ENCODE measurements at regions not wholly inside any gene's neighbourhood (a gene's known extent, or its start where the extent isn't known, plus 50 kb on each side); places are given as distances from the start of the nearest gene placed in this dataset.

DNA sequence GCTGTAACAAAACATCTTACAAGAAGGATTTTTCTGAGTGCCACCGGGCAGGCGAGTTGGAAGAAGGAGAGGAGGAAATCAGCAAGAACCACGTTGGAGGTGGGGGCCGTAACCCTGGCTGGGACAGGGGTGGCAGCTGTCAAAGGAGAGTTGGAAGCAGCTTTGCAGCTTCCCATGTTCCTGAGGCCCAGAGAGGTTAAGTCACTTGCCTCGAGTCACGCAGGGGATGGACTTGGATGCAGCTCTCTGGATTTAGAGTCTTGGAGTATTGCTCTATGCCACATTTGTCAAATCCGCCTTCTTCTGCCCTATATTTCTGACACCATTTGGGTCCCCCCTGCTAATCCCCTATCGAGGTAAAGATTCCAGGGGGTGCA lies 83.0 kb upstream of the CIBAR2 start:
- TF ChIP-seq, protein P1, sequence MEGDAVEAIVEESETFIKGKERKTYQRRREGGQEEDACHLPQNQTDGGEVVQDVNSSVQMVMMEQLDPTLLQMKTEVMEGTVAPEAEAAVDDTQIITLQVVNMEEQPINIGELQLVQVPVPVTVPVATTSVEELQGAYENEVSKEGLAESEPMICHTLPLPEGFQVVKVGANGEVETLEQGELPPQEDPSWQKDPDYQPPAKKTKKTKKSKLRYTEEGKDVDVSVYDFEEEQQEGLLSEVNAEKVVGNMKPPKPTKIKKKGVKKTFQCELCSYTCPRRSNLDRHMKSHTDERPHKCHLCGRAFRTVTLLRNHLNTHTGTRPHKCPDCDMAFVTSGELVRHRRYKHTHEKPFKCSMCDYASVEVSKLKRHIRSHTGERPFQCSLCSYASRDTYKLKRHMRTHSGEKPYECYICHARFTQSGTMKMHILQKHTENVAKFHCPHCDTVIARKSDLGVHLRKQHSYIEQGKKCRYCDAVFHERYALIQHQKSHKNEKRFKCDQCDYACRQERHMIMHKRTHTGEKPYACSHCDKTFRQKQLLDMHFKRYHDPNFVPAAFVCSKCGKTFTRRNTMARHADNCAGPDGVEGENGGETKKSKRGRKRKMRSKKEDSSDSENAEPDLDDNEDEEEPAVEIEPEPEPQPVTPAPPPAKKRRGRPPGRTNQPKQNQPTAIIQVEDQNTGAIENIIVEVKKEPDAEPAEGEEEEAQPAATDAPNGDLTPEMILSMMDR (IDR thresholded peaks at IDR 0.05): no peak
- TF ChIP-seq POLR2A (IDR thresholded peaks at IDR 0.05): no peak
- TF ChIP-seq POLR2AphosphoS5 (IDR thresholded peaks at IDR 0.05; ENCODE audit: insufficient read depth in 1 of 2, low read depth in 1 of 2): no peak

DNA sequence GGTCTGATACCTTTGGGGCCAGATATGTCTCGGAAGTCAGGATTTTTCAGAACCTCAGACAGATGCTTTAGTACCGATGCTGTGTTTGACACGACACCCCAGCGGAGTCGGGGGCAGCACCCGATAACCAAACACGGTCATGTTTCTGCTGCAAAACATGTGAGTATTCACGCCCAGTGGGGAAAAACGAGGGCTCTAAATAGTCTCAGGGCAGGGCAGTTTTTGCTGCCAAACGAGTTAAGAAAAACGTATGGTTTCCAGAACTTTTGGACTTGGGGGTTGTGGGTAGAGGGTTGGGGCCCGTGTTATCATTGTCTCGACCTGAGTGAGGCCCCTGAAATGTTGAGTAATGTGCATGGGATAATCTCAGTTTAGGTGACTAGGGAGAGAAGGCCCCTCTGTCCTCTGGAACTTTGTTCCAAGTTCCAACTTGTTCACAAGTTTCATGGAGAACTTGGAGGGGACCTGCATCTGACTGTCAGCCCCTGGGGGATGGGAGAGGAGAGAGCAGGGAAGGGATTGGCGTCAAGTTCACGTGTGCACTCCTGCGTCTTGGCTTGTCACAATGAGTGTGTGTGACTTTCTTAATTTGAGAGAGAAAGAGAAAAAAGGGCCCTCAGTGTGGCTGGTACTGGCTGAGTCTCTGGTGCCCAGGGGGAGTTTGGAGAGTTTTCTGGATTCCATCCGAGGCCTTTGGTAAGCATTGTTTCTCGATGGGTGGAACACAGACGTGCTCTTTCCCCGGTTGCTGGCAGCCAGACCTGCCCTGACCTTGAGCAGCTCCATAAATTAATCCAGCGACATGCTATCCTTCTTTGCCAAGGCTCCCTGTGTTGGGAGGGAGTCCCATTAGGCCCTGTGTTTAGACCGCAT lies 83.9 kb upstream of the CIBAR2 start:
- peak overlapping the region; percentile 13 for H3K27ac ChIP-seq
- H3K27me3 ChIP-seq: no peaks in the 10 kb centered on the region
- H3K9me3 ChIP-seq: no peaks in the 10 kb centered on the region
- H3K4me1 ChIP-seq: peaks cover 42% of the 10 kb centered on the region
- no peaks in the 10 kb centered on the region for H3K36me3 ChIP-seq
- intact Hi-C loops (cut with DNase I): no loop called here
- H3K4me3 ChIP-seq: no peak overlapping the region
- DNase-seq (ENCODE audit: extremely low spot score in 2 of 2): no peak
- TF ChIP-seq, protein P1 (IDR thresholded peaks at IDR 0.05): no peak
- TF ChIP-seq POLR2A (IDR thresholded peaks at IDR 0.05) (no peak), POLR2AphosphoS5 (IDR thresholded peaks at IDR 0.05; ENCODE audit: insufficient read depth in 1 of 2, low read depth in 1 of 2) (no peak)

More for the DNA sequence above, 83.0 kb upstream of the CIBAR2 start:
- Histone ChIP-seq H3K27ac (no peak overlapping the region), H3K4me1 (peaks cover 42% of the 10 kb centered on the region), H3K9me3 (peaks cover 2% of the 10 kb centered on the region), H3K36me3 (no peaks in the 10 kb centered on the region), H3K4me3 (no peak overlapping the region), H3K27me3 (no peaks in the 10 kb centered on the region)
- intact Hi-C loops (cut with DNase I): no loop called here
- no peak for DNase-seq (ENCODE audit: extremely low spot score in 2 of 2)

DNA sequence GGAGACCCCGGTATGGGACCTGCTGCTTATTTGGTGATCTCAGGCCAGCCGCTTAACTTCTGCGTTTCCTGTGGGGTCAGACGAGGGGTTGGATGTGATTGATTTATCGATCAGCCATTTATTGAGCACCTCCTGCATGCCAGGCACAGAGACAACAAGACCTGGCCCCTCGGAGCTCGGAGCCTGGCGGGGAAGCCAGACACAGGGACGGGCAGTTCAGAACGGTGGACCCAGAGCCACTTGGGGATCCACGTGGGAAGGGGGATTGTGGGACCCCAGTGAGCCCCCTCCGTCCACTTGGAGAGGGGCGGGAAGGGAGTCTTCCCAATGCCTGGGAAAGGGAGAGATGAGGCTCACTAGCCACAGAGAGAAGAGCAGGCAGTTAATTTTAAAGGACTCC lies 84.7 kb upstream of the CIBAR2 start:
- intact Hi-C loops (cut with DNase I): no loop called here

DNA sequence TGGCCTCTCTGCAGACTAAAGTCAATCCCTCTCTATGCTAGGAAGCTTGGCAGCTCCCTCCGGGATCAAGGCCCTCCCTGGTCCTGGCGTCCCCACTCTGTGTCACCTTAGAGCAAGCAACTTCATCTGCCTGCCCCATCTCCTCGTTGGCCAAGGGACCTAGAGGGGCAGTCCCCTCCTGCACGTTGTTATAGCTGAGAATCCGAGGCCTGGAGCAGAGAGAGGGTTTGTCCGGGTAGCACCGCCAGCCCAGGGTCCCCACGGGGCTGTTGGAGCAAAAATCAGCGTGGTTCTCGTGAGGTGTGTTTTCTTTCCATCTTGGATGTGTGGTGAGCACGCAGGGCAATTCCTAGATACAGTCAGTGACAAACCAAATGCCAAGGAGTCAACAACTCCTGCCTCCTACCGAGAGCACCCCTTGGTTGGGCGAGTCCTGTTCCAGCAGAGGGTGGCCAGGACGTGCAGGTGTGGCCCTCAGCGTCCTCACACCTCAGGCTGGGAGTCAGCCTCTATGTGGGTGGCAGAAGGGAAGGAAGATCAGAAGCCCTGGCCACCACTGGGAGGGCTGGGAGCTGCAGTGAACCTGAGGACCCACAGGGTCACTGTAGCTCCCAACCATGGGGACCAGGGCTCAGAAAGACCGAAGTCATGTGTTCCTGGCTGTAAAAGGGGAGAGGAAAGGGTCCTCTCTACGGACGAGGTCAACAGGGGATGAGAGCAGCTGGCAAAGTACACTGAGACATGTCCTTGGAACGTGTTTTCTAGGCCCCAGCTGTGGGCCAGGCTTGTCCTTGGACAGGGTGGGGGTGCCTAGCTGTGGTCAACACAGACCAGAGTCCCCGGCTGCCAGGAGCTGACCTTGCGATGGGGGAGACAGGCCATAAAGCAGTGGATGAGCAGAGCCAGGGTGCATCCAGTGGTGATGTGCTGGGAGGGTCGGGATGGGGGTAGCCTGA lies 85.6 kb upstream of the CIBAR2 start:
- Histone ChIP-seq H3K27ac (no peak overlapping the region), H3K27me3 (no peaks in the 10 kb centered on the region), H3K4me1 (peaks cover 55% of the 10 kb centered on the region), H3K9me3 (no peaks in the 10 kb centered on the region), H3K36me3 (no peaks in the 10 kb centered on the region), H3K4me3 (no peak overlapping the region)
- intact Hi-C loops (cut with DNase I): no loop called here
- no peak for DNase-seq (ENCODE audit: extremely low spot score in 2 of 2)
- no peak for TF ChIP-seq POLR2A (IDR thresholded peaks at IDR 0.05)
- TF ChIP-seq, protein P1 (IDR thresholded peaks at IDR 0.05): no peak
- no peak for TF ChIP-seq POLR2AphosphoS5 (IDR thresholded peaks at IDR 0.05; ENCODE audit: insufficient read depth in 1 of 2, low read depth in 1 of 2)

More for the DNA sequence above, 84.7 kb upstream of the CIBAR2 start:
- Histone ChIP-seq H3K4me1 (peaks cover 47% of the 10 kb centered on the region), H3K27me3 (no peaks in the 10 kb centered on the region), H3K27ac (peak overlapping the region; percentile 26), H3K36me3 (no peaks in the 10 kb centered on the region), H3K4me3 (no peak overlapping the region), H3K9me3 (no peaks in the 10 kb centered on the region)
- no peak for DNase-seq (ENCODE audit: extremely low spot score in 2 of 2)
- TF ChIP-seq, protein P1 (IDR thresholded peaks at IDR 0.05): no peak
- TF ChIP-seq POLR2A (IDR thresholded peaks at IDR 0.05) (no peak), POLR2AphosphoS5 (IDR thresholded peaks at IDR 0.05; ENCODE audit: insufficient read depth in 1 of 2, low read depth in 1 of 2) (no peak)

All from vagina (tissue), 2 donors.